Endothelial cell of umbilical vein (primary cell): ENCODE measurements at regions not wholly inside any gene's neighbourhood (a gene's known extent, or its start where the extent isn't known, plus 50 kb on each side); places are given as distances from the start of the nearest gene placed in this dataset.

ENCODE experiments used
- CTCF ChIP-seq, 2 donors: IDR thresholded peaks; 1 replicate in 1 of 2; 2 replicates in 1 of 2; pipeline ENCODE4 v1.5.1; 2011; ENCODE audit warnings: low read length in 2 of 2, mild to moderate bottlenecking in 2 of 2, moderate library complexity in 2 of 2, control low read depth in 1 of 2, inconsistent platforms in 1 of 2, low read depth in 1 of 2; ENCODE audit not compliant: insufficient read depth in 1 of 2; ENCODE audit errors: extremely low read depth in 1 of 2
- MYC ChIP-seq: IDR thresholded peaks from one replicate; pipeline ENCODE4 v1.6.1; 2011; ENCODE audit warnings: mild to moderate bottlenecking, low read depth, low read length
- POLR2AphosphoS5 ChIP-seq: IDR thresholded peaks from 2 replicates; pipeline ENCODE4 v1.6.1; 2012; ENCODE audit warnings: low read depth, mild to moderate bottlenecking, control low read depth, low read length, moderate library complexity; ENCODE audit not compliant: insufficient read depth

- no peak for TF ChIP-seq MYC
- no peak for TF ChIP-seq CTCF (IDR thresholded peaks at IDR 0.05; ENCODE audit: extremely low read depth in 1 of 2, insufficient read depth in 1 of 2, low read depth in 1 of 2, low read length in 2 of 2)
- TF ChIP-seq POLR2AphosphoS5 = no peak
These were observed 560.1 kb downstream of the MCTP2 start for GRCh38 chr15:94791510-94791909.
